ENCODE measurements at regions not wholly inside any gene's neighbourhood (a gene's known extent, or its start where the extent isn't known, plus 50 kb on each side); places are given as distances from the start of the nearest gene placed in this dataset.

DNA sequence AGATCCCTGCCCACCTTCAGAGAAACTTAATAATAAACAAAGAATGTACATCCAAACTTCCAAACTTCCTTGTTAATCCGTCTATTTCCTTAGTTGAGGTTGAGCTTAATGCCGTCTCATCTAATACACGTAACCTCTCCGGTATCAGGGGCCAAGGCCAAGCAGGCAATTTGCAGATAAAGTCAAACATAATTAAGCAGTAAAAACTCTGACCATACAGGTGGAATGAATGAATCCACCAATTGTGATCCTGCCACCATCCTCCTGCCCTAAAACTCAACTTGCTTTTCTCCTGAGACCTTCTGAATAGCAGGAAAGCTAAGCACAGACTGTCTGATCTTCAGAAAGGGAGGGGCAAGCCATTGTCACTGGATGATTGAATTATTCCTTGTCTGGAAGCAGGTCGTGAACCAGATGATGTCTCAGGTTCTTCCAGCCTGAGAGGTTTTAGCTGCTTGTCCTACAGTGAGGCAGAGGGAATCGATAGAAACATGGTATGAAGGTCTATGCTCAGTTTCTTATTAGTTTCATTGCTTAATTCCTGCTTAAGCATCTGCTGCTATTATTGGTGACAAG is 1111.8 kb upstream of the EEF2KMT start:
- Histone ChIP-seq H3K27me3 (ENCODE audit: control insufficient read depth, insufficient read depth, low read length) (no peaks in the 10 kb centered on the region), H3K27ac (ENCODE audit: low read depth, low read length) (no peak overlapping the region), H3K9me3 (ENCODE audit: control insufficient read depth, insufficient read depth, low read length) (no peaks in the 10 kb centered on the region), H3K36me3 (ENCODE audit: control insufficient read depth, insufficient read depth, low read length) (no peaks in the 10 kb centered on the region), H3K4me1 (ENCODE audit: control insufficient read depth, insufficient read depth, low read length) (no peaks in the 10 kb centered on the region), H3K4me3 (ENCODE audit: low read depth, low read length) (no peak overlapping the region)
- 25% methylated on average over 1 of the region's 6 CpGs for WGBS (ENCODE audit: insufficient coverage)
- DNase-seq (ENCODE audit: low read depth in 4 of 6, low spot score in 6 of 6): no peak

GRCh38 chr16:6207580-6207979 is 1110.0 kb upstream of the EEF2KMT start:
- Histone ChIP-seq H3K9me3 (ENCODE audit: control insufficient read depth, insufficient read depth, low read length) (no peaks in the 10 kb centered on the region), H3K36me3 (ENCODE audit: control insufficient read depth, insufficient read depth, low read length) (no peaks in the 10 kb centered on the region), H3K27me3 (ENCODE audit: control insufficient read depth, insufficient read depth, low read length) (no peaks in the 10 kb centered on the region), H3K4me1 (ENCODE audit: control insufficient read depth, insufficient read depth, low read length) (no peaks in the 10 kb centered on the region), H3K27ac (ENCODE audit: low read depth, low read length) (no peak overlapping the region), H3K4me3 (ENCODE audit: low read depth, low read length) (no peak overlapping the region)
- DNase-seq (ENCODE audit: low read depth in 4 of 6, low spot score in 6 of 6): no peak
- 100% methylated on average over 2 of the region's 3 CpGs for WGBS (ENCODE audit: insufficient coverage)

DNA sequence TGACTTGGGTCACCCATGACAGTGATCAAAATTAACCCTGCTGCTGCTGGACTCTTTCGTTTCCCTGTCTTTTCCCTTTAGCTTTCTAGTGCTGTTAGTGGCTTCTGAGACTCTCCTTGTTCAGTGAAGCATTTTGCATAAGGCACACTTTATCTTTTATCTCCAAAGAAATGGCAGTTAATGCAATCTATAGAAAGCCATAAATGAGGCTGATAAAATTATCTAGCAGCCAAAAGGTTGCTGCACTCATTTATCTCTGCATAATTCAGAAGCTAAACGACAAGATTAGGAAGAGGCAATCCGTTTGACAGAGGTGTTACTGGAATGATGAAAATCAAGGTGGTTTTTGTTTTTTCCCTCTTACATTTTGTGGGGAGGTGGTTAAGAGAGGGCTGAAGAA is 1109.5 kb upstream of the EEF2KMT start:
- WGBS (ENCODE audit: insufficient coverage): no CpG with 5 or more reads among the region's 3 CpGs
- DNase-seq (ENCODE audit: low read depth in 4 of 6, low spot score in 6 of 6): no peak
- Histone ChIP-seq H3K36me3 (ENCODE audit: control insufficient read depth, insufficient read depth, low read length) (no peaks in the 10 kb centered on the region), H3K9me3 (ENCODE audit: control insufficient read depth, insufficient read depth, low read length) (no peaks in the 10 kb centered on the region), H3K4me3 (ENCODE audit: low read depth, low read length) (no peak overlapping the region), H3K4me1 (ENCODE audit: control insufficient read depth, insufficient read depth, low read length) (no peaks in the 10 kb centered on the region), H3K27ac (ENCODE audit: low read depth, low read length) (no peak overlapping the region), H3K27me3 (ENCODE audit: control insufficient read depth, insufficient read depth, low read length) (no peaks in the 10 kb centered on the region)

GRCh38 chr16:6206080-6206479 is 1108.5 kb upstream of the EEF2KMT start:
- no peaks in the 10 kb centered on the region for H3K4me1 ChIP-seq (ENCODE audit: control insufficient read depth, insufficient read depth, low read length)
- H3K4me3 ChIP-seq (ENCODE audit: low read depth, low read length): no peak overlapping the region
- no peaks in the 10 kb centered on the region for H3K27me3 ChIP-seq (ENCODE audit: control insufficient read depth, insufficient read depth, low read length)
- no peaks in the 10 kb centered on the region for H3K9me3 ChIP-seq (ENCODE audit: control insufficient read depth, insufficient read depth, low read length)
- DNase-seq (ENCODE audit: low read depth in 4 of 6, low spot score in 6 of 6): no peak
- no peak overlapping the region for H3K27ac ChIP-seq (ENCODE audit: low read depth, low read length)
- no peaks in the 10 kb centered on the region for H3K36me3 ChIP-seq (ENCODE audit: control insufficient read depth, insufficient read depth, low read length)
- 57% methylated on average over 4 of the region's 5 CpGs for WGBS (ENCODE audit: insufficient coverage)

- Histone ChIP-seq H3K27me3 (ENCODE audit: control insufficient read depth, insufficient read depth, low read length) (no peaks in the 10 kb centered on the region), H3K4me1 (ENCODE audit: control insufficient read depth, insufficient read depth, low read length) (no peaks in the 10 kb centered on the region), H3K9me3 (ENCODE audit: control insufficient read depth, insufficient read depth, low read length) (no peaks in the 10 kb centered on the region), H3K27ac (ENCODE audit: low read depth, low read length) (no peak overlapping the region), H3K4me3 (ENCODE audit: low read depth, low read length) (no peak overlapping the region), H3K36me3 (ENCODE audit: control insufficient read depth, insufficient read depth, low read length) (no peaks in the 10 kb centered on the region)
- 100% methylated on average over 1 of the region's 2 CpGs for WGBS (ENCODE audit: insufficient coverage)
- DNase-seq (ENCODE audit: low read depth in 4 of 6, low spot score in 6 of 6): peak in 1 of 6 donors; percentile 55
These were observed 1107.3 kb upstream of the EEF2KMT start for GRCh38 chr16:6204945-6205344.

DNA sequence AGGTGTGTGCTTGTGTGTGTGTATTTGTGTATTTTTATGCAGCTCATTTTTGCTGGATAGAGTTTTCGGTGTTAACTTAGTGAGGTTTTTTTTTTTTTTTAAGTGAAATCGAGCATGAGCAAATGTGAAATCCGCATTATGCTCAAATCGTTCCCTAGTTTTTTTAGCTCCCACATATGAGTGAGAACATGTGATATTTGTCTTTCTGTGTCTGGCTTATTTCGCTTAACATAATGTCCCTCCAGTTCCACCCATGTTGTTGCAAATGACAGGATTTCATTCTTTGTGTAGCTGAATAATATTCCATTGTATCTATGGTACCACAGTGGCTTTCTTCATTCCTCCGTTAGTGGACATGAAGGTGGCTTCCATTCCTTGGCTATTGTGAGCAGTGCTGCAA is 1103.3 kb upstream of the EEF2KMT start:
- Histone ChIP-seq H3K4me1 (ENCODE audit: control insufficient read depth, insufficient read depth, low read length) (no peaks in the 10 kb centered on the region), H3K36me3 (ENCODE audit: control insufficient read depth, insufficient read depth, low read length) (no peaks in the 10 kb centered on the region), H3K4me3 (ENCODE audit: low read depth, low read length) (no peak overlapping the region), H3K27me3 (ENCODE audit: control insufficient read depth, insufficient read depth, low read length) (no peaks in the 10 kb centered on the region), H3K27ac (ENCODE audit: low read depth, low read length) (no peak overlapping the region), H3K9me3 (ENCODE audit: control insufficient read depth, insufficient read depth, low read length) (no peaks in the 10 kb centered on the region)
- 100% methylated on average over 1 of the region's 6 CpGs for WGBS (ENCODE audit: insufficient coverage)
- peak in 1 of 6 donors; percentile 64 for DNase-seq (ENCODE audit: low read depth in 4 of 6, low spot score in 6 of 6)

GRCh38 chr16:6200271-6200670 is 1102.7 kb upstream of the EEF2KMT start:
- 71% methylated on average over 1 of the region's 6 CpGs for WGBS (ENCODE audit: insufficient coverage)
- Histone ChIP-seq H3K4me1 (ENCODE audit: control insufficient read depth, insufficient read depth, low read length) (no peaks in the 10 kb centered on the region), H3K4me3 (ENCODE audit: low read depth, low read length) (no peak overlapping the region), H3K27ac (ENCODE audit: low read depth, low read length) (no peak overlapping the region), H3K36me3 (ENCODE audit: control insufficient read depth, insufficient read depth, low read length) (no peaks in the 10 kb centered on the region), H3K27me3 (ENCODE audit: control insufficient read depth, insufficient read depth, low read length) (no peaks in the 10 kb centered on the region), H3K9me3 (ENCODE audit: control insufficient read depth, insufficient read depth, low read length) (no peaks in the 10 kb centered on the region)
- DNase-seq (ENCODE audit: low read depth in 4 of 6, low spot score in 6 of 6): peak in 1 of 6 donors; percentile 41

DNA sequence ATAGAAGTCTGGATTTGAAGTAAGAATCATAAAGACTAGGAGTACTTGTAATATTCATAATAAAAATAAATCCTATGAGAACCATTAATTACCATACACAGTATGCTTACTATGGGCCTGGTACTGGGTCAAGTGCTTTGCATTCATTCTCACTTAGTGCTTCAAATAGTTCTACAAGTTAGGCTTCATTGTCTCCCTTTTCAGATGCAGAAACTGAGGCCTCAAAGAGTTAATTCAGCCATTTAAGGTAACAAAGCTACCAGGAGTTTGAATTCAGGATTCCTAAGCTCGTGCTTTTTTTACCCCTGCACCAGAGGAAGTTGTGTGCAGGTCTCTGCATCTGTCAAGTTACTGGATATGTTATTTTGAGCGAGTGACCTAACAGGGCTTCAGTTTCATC is 1098.4 kb upstream of the EEF2KMT start:
- no peaks in the 10 kb centered on the region for H3K9me3 ChIP-seq (ENCODE audit: control insufficient read depth, insufficient read depth, low read length)
- no peak overlapping the region for H3K27ac ChIP-seq (ENCODE audit: low read depth, low read length)
- no peaks in the 10 kb centered on the region for H3K27me3 ChIP-seq (ENCODE audit: control insufficient read depth, insufficient read depth, low read length)
- DNase-seq (ENCODE audit: low read depth in 4 of 6, low spot score in 6 of 6): no peak
- no peak overlapping the region for H3K4me3 ChIP-seq (ENCODE audit: low read depth, low read length)
- WGBS (ENCODE audit: insufficient coverage): no CpG with 5 or more reads among the region's 2 CpGs
- H3K36me3 ChIP-seq (ENCODE audit: control insufficient read depth, insufficient read depth, low read length): no peaks in the 10 kb centered on the region
- no peaks in the 10 kb centered on the region for H3K4me1 ChIP-seq (ENCODE audit: control insufficient read depth, insufficient read depth, low read length)

- Histone ChIP-seq H3K4me1 (ENCODE audit: control insufficient read depth, insufficient read depth, low read length) (no peaks in the 10 kb centered on the region), H3K27me3 (ENCODE audit: control insufficient read depth, insufficient read depth, low read length) (no peaks in the 10 kb centered on the region), H3K9me3 (ENCODE audit: control insufficient read depth, insufficient read depth, low read length) (no peaks in the 10 kb centered on the region), H3K4me3 (ENCODE audit: low read depth, low read length) (no peak overlapping the region), H3K27ac (ENCODE audit: low read depth, low read length) (no peak overlapping the region), H3K36me3 (ENCODE audit: control insufficient read depth, insufficient read depth, low read length) (no peaks in the 10 kb centered on the region)
- WGBS (ENCODE audit: insufficient coverage): 34% methylated on average over 3 of the region's 3 CpGs
- DNase-seq (ENCODE audit: low read depth in 4 of 6, low spot score in 6 of 6): peak in 1 of 6 donors; percentile 42
These were observed 1096.1 kb upstream of the EEF2KMT start for GRCh38 chr16:6193718-6194117.

GRCh38 chr16:6192984-6193383 is 1095.4 kb upstream of the EEF2KMT start:
- Histone ChIP-seq H3K27me3 (ENCODE audit: control insufficient read depth, insufficient read depth, low read length) (no peaks in the 10 kb centered on the region), H3K36me3 (ENCODE audit: control insufficient read depth, insufficient read depth, low read length) (no peaks in the 10 kb centered on the region), H3K4me1 (ENCODE audit: control insufficient read depth, insufficient read depth, low read length) (no peaks in the 10 kb centered on the region), H3K27ac (ENCODE audit: low read depth, low read length) (no peak overlapping the region), H3K4me3 (ENCODE audit: low read depth, low read length) (no peak overlapping the region), H3K9me3 (ENCODE audit: control insufficient read depth, insufficient read depth, low read length) (no peaks in the 10 kb centered on the region)
- DNase-seq (ENCODE audit: low read depth in 4 of 6, low spot score in 6 of 6): peak in 2 of 6 donors; percentile 61 to 63
- no CpG with 5 or more reads among the region's 5 CpGs for WGBS (ENCODE audit: insufficient coverage)
